GM12864 (cell line): ENCODE measurements at regions not wholly inside any gene's neighbourhood (a gene's known extent, or its start where the extent isn't known, plus 50 kb on each side); places are given as distances from the start of the nearest gene placed in this dataset.

Experiments used
- DNase-seq: peaks from one replicate; pipeline ENCODE4 v3.0.0-alpha.2; 2011; ENCODE audit warnings: low read depth
- H3K4me3 ChIP-seq: 2 replicates; pipeline ENCODE4 v1.5.1; 2011; ENCODE audit warnings: mild to moderate bottlenecking, low read depth, low read length, control low read depth
- CTCF ChIP-seq: IDR thresholded peaks from 2 replicates; pipeline ENCODE4 v1.5.1; 2011; ENCODE audit warnings: low read depth, mild to moderate bottlenecking, moderate library complexity, low read length, control low read depth, inconsistent platforms; ENCODE audit errors: missing control alignments

- TF ChIP-seq CTCF = no peak
- no peak overlapping the region for H3K4me3 ChIP-seq
- no peak for DNase-seq
Measured at GRCh38 chr3:181402347-181402746, 309.4 kb upstream of the SOX2 start.

- DNase-seq = no peak
- TF ChIP-seq CTCF = no peak
- no peak overlapping the region for H3K4me3 ChIP-seq
Measured at GRCh38 chr3:181384970-181385369, 326.8 kb upstream of the SOX2 start.

GRCh38 chr3:181383760-181384159 lies 328.0 kb upstream of the SOX2 start:
- DNase-seq = no peak
- no peak overlapping the region for H3K4me3 ChIP-seq
- no peak for TF ChIP-seq CTCF

- TF ChIP-seq CTCF = no peak
- no peak overlapping the region for H3K4me3 ChIP-seq
- no peak for DNase-seq
Measured at GRCh38 chr3:181383201-181383600, 328.5 kb upstream of the SOX2 start.

- no peak overlapping the region for H3K4me3 ChIP-seq
- no peak for DNase-seq
- no peak for TF ChIP-seq CTCF
Measured at GRCh38 chr3:181382656-181383055, 329.1 kb upstream of the SOX2 start.

- H3K4me3 ChIP-seq = no peak overlapping the region
- TF ChIP-seq CTCF = no peak
- no peak for DNase-seq
Measured at GRCh38 chr3:181379278-181379677, 332.4 kb upstream of the SOX2 start.

- TF ChIP-seq CTCF = no peak
- DNase-seq = no peak
- H3K4me3 ChIP-seq = no peak overlapping the region
Measured at GRCh38 chr3:181369637-181370036, 342.1 kb upstream of the SOX2 start.
